ENCODE measurements at regions not wholly inside any gene's neighbourhood (a gene's known extent, or its start where the extent isn't known, plus 50 kb on each side); places are given as distances from the start of the nearest gene placed in this dataset.

DNA sequence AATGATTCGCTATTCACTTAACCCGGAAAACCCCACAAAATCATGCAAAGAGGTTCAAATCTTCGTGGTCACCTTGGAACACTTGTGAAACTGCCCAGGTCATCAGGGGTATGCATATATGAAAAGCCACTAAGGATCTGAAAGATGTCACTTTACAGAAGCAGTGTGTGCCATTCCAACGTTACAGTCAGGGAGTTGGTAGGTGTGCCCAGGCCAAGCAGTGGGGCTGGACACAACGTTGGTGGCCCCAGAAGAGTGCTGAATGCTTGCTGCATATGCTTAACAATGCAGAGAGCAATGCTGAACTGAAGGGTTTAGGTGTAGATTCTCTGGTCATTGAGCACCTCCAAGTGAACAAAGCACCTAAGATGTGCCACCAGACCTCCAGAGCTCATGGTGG lies 51.1 kb upstream of the EIF5 start:
- H3K27ac ChIP-seq: no peak overlapping the region
- TF ChIP-seq ZFX (IDR thresholded peaks at IDR 0.05): no peak
- TF ChIP-seq, protein P1, sequence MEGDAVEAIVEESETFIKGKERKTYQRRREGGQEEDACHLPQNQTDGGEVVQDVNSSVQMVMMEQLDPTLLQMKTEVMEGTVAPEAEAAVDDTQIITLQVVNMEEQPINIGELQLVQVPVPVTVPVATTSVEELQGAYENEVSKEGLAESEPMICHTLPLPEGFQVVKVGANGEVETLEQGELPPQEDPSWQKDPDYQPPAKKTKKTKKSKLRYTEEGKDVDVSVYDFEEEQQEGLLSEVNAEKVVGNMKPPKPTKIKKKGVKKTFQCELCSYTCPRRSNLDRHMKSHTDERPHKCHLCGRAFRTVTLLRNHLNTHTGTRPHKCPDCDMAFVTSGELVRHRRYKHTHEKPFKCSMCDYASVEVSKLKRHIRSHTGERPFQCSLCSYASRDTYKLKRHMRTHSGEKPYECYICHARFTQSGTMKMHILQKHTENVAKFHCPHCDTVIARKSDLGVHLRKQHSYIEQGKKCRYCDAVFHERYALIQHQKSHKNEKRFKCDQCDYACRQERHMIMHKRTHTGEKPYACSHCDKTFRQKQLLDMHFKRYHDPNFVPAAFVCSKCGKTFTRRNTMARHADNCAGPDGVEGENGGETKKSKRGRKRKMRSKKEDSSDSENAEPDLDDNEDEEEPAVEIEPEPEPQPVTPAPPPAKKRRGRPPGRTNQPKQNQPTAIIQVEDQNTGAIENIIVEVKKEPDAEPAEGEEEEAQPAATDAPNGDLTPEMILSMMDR (conservative IDR thresholded peaks at IDR 0.05): no peak

DNA sequence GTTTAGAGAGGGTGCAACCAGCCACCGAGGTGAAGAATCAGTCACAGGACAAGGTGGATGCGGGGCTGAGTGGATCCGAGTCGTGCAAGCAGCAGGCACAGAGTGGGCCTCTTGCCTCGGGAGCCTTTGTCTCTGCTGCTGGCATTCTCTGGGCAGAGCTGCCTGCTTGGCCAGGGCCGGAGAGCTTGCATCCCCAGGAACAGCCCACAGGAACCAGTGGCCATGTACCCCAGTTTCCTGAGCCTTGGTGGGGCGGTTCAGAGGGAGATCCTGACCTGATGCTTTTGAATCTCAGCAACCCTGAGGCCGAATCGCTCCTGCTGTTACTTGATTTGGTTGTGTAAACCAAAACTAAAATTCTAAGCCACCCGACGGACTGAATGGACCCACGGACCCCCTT lies 50.1 kb upstream of the EIF5 start:
- H3K27ac ChIP-seq: no peak overlapping the region
- no peak for TF ChIP-seq ZFX (IDR thresholded peaks at IDR 0.05)
- TF ChIP-seq, protein P1 (conservative IDR thresholded peaks at IDR 0.05): no peak
